Mucosa of gallbladder (tissue), 1 donor: ENCODE measurements at regions not wholly inside any gene's neighbourhood (a gene's known extent, or its start where the extent isn't known, plus 50 kb on each side); places are given as distances from the start of the nearest gene placed in this dataset.
"Not testable (repeated sequence)": the region's sequence is repeated elsewhere in the genome, so short reads cannot be mapped to it uniquely, and the experiment has no call there.

Experiments used
- DNase-seq: peaks from one replicate; pipeline ENCODE4 v3.0.0-alpha.2; 2020; ENCODE audit warnings: low spot score
- donor health status: DM: no; HTN: no; CAD: no.

- no peak for DNase-seq
Measured at GRCh38 chr13:42373048-42373812, 101.3 kb downstream of the AKAP11 start.

- no peak for DNase-seq
Measured at GRCh38 chr13:42375663-42376062, 103.7 kb downstream of the AKAP11 start.

GRCh38 chr13:42377640-42378382 is 105.9 kb downstream of the AKAP11 start:
- DNase-seq, result no peak

GRCh38 chr13:42378383-42378780 is 106.4 kb downstream of the AKAP11 start:
- DNase-seq, result no peak

- no peak for DNase-seq
Measured at GRCh38 chr13:42379241-42379640, 107.3 kb downstream of the AKAP11 start.

- no peak for DNase-seq
Measured at GRCh38 chr13:42380420-42381164, 108.6 kb downstream of the AKAP11 start.

GRCh38 chr13:42381165-42381425 is 109.1 kb downstream of the AKAP11 start:
- DNase-seq, result no peak

GRCh38 chr13:42381426-42381825 is 109.5 kb downstream of the AKAP11 start:
- not testable (repeated sequence) for DNase-seq

- DNase-seq, result no peak
Measured at GRCh38 chr13:42383025-42383424, 111.1 kb downstream of the AKAP11 start.

- DNase-seq, result no peak
Measured at GRCh38 chr13:42384265-42384664, 112.3 kb downstream of the AKAP11 start.

- DNase-seq, result no peak
Measured at GRCh38 chr13:42388326-42388725, 116.4 kb downstream of the AKAP11 start.

GRCh38 chr13:42389041-42389440 is 117.1 kb downstream of the AKAP11 start:
- DNase-seq, result no peak

- DNase-seq, result no peak
Measured at GRCh38 chr13:42392180-42392579, 120.2 kb downstream of the AKAP11 start.

- no peak for DNase-seq
Measured at GRCh38 chr13:42392716-42393572, 121.0 kb downstream of the AKAP11 start.

- DNase-seq, result no peak
Measured at GRCh38 chr13:42393573-42394360, 121.8 kb downstream of the AKAP11 start.

GRCh38 chr13:42394361-42394708 is 122.4 kb downstream of the AKAP11 start:
- DNase-seq, result no peak

- no peak for DNase-seq
Measured at GRCh38 chr13:42394711-42395085, 122.7 kb downstream of the AKAP11 start.

- no peak for DNase-seq
Measured at GRCh38 chr13:42395086-42395821, 123.3 kb downstream of the AKAP11 start.

- no peak for DNase-seq
Measured at GRCh38 chr13:42396501-42396900, 124.5 kb downstream of the AKAP11 start.

- no peak for DNase-seq
Measured at GRCh38 chr13:42396901-42397655, 125.1 kb downstream of the AKAP11 start.
